HG03280 (cell line): ENCODE measurements at regions not wholly inside any gene's neighbourhood (a gene's known extent, or its start where the extent isn't known, plus 50 kb on each side); places are given as distances from the start of the nearest gene placed in this dataset.

Experiments used
- ATAC-seq: cut with Tn5 transposase; IDR thresholded peaks from one replicate; pipeline ENCODE4 v1.9.1; 2021; ENCODE audit warnings: mild to moderate bottlenecking, moderate library complexity; ENCODE audit not compliant: unreplicated experiment

GRCh38 chr12:107888789-107889188, 114.3 kb downstream of the ASCL4 start:
- ATAC-seq, result no peak

- ATAC-seq, result no peak
These were observed 117.5 kb downstream of the ASCL4 start for GRCh38 chr12:107891967-107892366.

GRCh38 chr12:107894589-107894988, 120.1 kb downstream of the ASCL4 start:
- ATAC-seq, result no peak

- ATAC-seq, result no peak
These were observed 121.5 kb downstream of the ASCL4 start for GRCh38 chr12:107895966-107896365.

- ATAC-seq, result no peak
These were observed 126.1 kb downstream of the ASCL4 start for GRCh38 chr12:107900588-107900987.

- ATAC-seq, result peak; percentile 98
These were observed 129.0 kb downstream of the ASCL4 start for GRCh38 chr12:107903341-107904061.

- ATAC-seq, result no peak
These were observed 132.2 kb downstream of the ASCL4 start for GRCh38 chr12:107906707-107907106.

- ATAC-seq, result no peak
These were observed 138.0 kb downstream of the ASCL4 start for GRCh38 chr12:107912421-107913004.

GRCh38 chr12:107914460-107914977, 140.0 kb downstream of the ASCL4 start:
- ATAC-seq, result no peak

GRCh38 chr12:107917912-107918800, 143.7 kb downstream of the ASCL4 start:
- no peak for ATAC-seq

GRCh38 chr12:107921062-107921461, 146.6 kb downstream of the ASCL4 start:
- no peak for ATAC-seq

GRCh38 chr12:107925125-107925524, 150.6 kb downstream of the ASCL4 start:
- ATAC-seq, result no peak

- ATAC-seq, result no peak
These were observed 154.9 kb downstream of the ASCL4 start for GRCh38 chr12:107929436-107929835.

- no peak for ATAC-seq
These were observed 157.3 kb downstream of the ASCL4 start for GRCh38 chr12:107931761-107932160.

GRCh38 chr12:107938446-107938845, 163.9 kb downstream of the ASCL4 start:
- ATAC-seq, result no peak

- no peak for ATAC-seq
These were observed 174.0 kb downstream of the ASCL4 start for GRCh38 chr12:107948391-107948945.

- ATAC-seq, result no peak
These were observed 176.5 kb downstream of the ASCL4 start for GRCh38 chr12:107951024-107951423.

- no peak for ATAC-seq
These were observed 173.0 kb upstream of the WSCD2 start for GRCh38 chr12:107955966-107956643.

- ATAC-seq, result no peak
These were observed 171.6 kb upstream of the WSCD2 start for GRCh38 chr12:107957459-107957858.

GRCh38 chr12:107963635-107964034, 165.5 kb upstream of the WSCD2 start:
- no peak for ATAC-seq

GRCh38 chr12:107967170-107967569, 161.9 kb upstream of the WSCD2 start:
- no peak for ATAC-seq
